GM12891 (cell line): ENCODE measurements at regions not wholly inside any gene's neighbourhood (a gene's known extent, or its start where the extent isn't known, plus 50 kb on each side); places are given as distances from the start of the nearest gene placed in this dataset.

Experiments used
- PAX5 ChIP-seq: IDR thresholded peaks from 2 replicates; pipeline ENCODE4 v1.6.1; 2011; ENCODE audit warnings: low read length, moderate library complexity, mild to moderate bottlenecking; ENCODE audit not compliant: insufficient read depth, severe bottlenecking
- POLR2A ChIP-seq: IDR thresholded peaks from 2 replicates; pipeline ENCODE4 v1.6.1; 2011; ENCODE audit warnings: low read depth, low read length, control low read depth
- POLR2AphosphoS5 ChIP-seq: IDR thresholded peaks from 2 replicates; pipeline ENCODE4 v1.6.1; 2011; ENCODE audit warnings: low read depth, low read length, control low read depth
- POU2F2 ChIP-seq: IDR thresholded peaks from 2 replicates; pipeline ENCODE4 v1.6.1; 2011; ENCODE audit warnings: low read depth, mild to moderate bottlenecking, control low read depth, low read length, moderate library complexity
- SPI1 ChIP-seq: IDR thresholded peaks from 2 replicates; pipeline ENCODE4 v1.6.1; 2011; ENCODE audit warnings: low read depth, low read length, control low read depth
- TAF1 ChIP-seq: IDR thresholded peaks from 2 replicates; pipeline ENCODE4 v1.6.1; 2011; ENCODE audit warnings: low read depth, low read length, control low read depth

GRCh38 chr4:3835527-3836405, 69.6 kb downstream of the ADRA2C start:
- TF ChIP-seq POLR2AphosphoS5: no peak
- TF ChIP-seq POLR2A: no peak
- no peak for TF ChIP-seq PAX5
- TF ChIP-seq TAF1: no peak
- TF ChIP-seq SPI1: no peak
- no peak for TF ChIP-seq POU2F2
